ENCODE measurements at regions not wholly inside any gene's neighbourhood (a gene's known extent, or its start where the extent isn't known, plus 50 kb on each side); places are given as distances from the start of the nearest gene placed in this dataset.

DNA sequence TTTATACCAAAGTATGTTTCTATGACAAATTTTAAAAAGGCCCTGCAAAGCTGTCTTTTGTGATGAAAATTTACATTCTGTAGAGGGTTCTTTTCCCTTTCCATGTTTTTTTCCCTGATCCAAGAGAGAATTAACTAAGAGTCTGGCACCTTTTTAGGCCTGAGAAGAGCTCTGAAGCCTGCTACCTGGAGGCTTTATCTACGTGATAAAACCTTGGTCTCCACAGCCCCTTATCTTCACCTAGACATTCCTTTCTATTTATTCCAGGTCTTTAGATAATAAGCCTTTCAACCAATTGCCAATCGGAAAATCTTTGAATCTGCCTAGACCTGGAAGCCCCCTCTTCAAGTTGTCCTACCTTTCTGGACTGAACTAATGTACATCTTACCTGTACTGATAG is 774.1 kb upstream of the LRRTM1 start:
- no peak for TF ChIP-seq MAZ (IDR thresholded peaks at IDR 0.05; ENCODE audit: borderline replicate concordance, low read depth, low read length)
- no peak for TF ChIP-seq ZSCAN20 (CRISPR knock-in tag; IDR thresholded peaks at IDR 0.05)
